Ectodermal cell (in vitro differentiated cells): ENCODE measurements at regions not wholly inside any gene's neighbourhood (a gene's known extent, or its start where the extent isn't known, plus 50 kb on each side); places are given as distances from the start of the nearest gene placed in this dataset.

Experiments
- H3K27ac ChIP-seq: 2 replicates; pipeline ENCODE4 v1.7.0; 2013; ENCODE audit warnings: mild to moderate bottlenecking, low read depth, low read length; ENCODE audit not compliant: insufficient read depth, poor library complexity, severe bottlenecking
- H3K27me3 ChIP-seq: 2 replicates; pipeline ENCODE4 v1.7.0; 2013; ENCODE audit warnings: mild to moderate bottlenecking, low read length; ENCODE audit not compliant: insufficient read depth, control insufficient read depth, poor library complexity, severe bottlenecking
- H3K36me3 ChIP-seq: one replicate; pipeline ENCODE4 v1.7.0; 2013; ENCODE audit warnings: low read length; ENCODE audit not compliant: control insufficient read depth, insufficient read depth
- H3K4me1 ChIP-seq: one replicate; pipeline ENCODE4 v1.7.0; 2013; ENCODE audit warnings: low read length; ENCODE audit not compliant: control insufficient read depth, insufficient read depth
- H3K4me3 ChIP-seq: 2 replicates; pipeline ENCODE4 v1.7.0; 2013; ENCODE audit warnings: low read depth, low read length, control low read depth; ENCODE audit not compliant: insufficient read depth
- H3K9me3 ChIP-seq: 2 replicates; pipeline ENCODE4 v1.7.0; 2013; ENCODE audit warnings: mild to moderate bottlenecking, low read length, moderate library complexity; ENCODE audit not compliant: control insufficient read depth
- WGBS, 2 experiments: methylation state at CpG; one replicate each; pipeline ENCODE4 v1.1.7; 2013; ENCODE audit warnings: missing lambda C conversion rate in 2 of 2; 5-methylcytosine and 5-hydroxymethylcytosine counted together

- Histone ChIP-seq H3K27ac (no peak overlapping the region), H3K9me3 (no peaks in the 10 kb centered on the region), H3K4me3 (no peak overlapping the region), H3K27me3 (no peaks in the 10 kb centered on the region), H3K36me3 (no peaks in the 10 kb centered on the region), H3K4me1 (no peaks in the 10 kb centered on the region)
- WGBS, 2 experiments = 91 to 100% methylated on average over 3 of the region's 3 CpGs
Observed at GRCh38 chr13:105547851-105548250, 987.6 kb downstream of the EFNB2 start.

- WGBS, 2 experiments = 76% methylated on average over 5 of the region's 5 CpGs
- no peaks in the 10 kb centered on the region for H3K36me3 ChIP-seq
Observed at GRCh38 chr13:105545811-105546210, 989.7 kb downstream of the EFNB2 start.

GRCh38 chr13:105543742-105544141, 991.7 kb downstream of the EFNB2 start:
- no peak overlapping the region for H3K27ac ChIP-seq
- WGBS, 2 experiments = 85 to 93% methylated on average over 1 to 2 of the region's 2 CpGs
- H3K4me3 ChIP-seq = no peak overlapping the region
- H3K4me1 ChIP-seq = no peaks in the 10 kb centered on the region
- H3K27me3 ChIP-seq = no peaks in the 10 kb centered on the region
- no peaks in the 10 kb centered on the region for H3K9me3 ChIP-seq
- H3K36me3 ChIP-seq = no peaks in the 10 kb centered on the region

More at GRCh38 chr13:105545811-105546210, 989.7 kb downstream of the EFNB2 start:
- Histone ChIP-seq H3K9me3 (no peaks in the 10 kb centered on the region), H3K4me3 (no peak overlapping the region), H3K27me3 (no peaks in the 10 kb centered on the region), H3K27ac (no peak overlapping the region), H3K4me1 (no peaks in the 10 kb centered on the region)

GRCh38 chr13:105541565-105541964, 993.9 kb downstream of the EFNB2 start:
- Histone ChIP-seq H3K4me3 (no peak overlapping the region), H3K27ac (no peak overlapping the region), H3K9me3 (no peaks in the 10 kb centered on the region), H3K4me1 (no peaks in the 10 kb centered on the region), H3K27me3 (no peaks in the 10 kb centered on the region), H3K36me3 (no peaks in the 10 kb centered on the region)
- 91 to 96% methylated on average over 2 of the region's 2 CpGs for WGBS, 2 experiments

- Histone ChIP-seq H3K27me3 (no peaks in the 10 kb centered on the region), H3K36me3 (no peaks in the 10 kb centered on the region), H3K27ac (no peak overlapping the region), H3K4me1 (no peaks in the 10 kb centered on the region), H3K9me3 (no peaks in the 10 kb centered on the region), H3K4me3 (no peak overlapping the region)
- 71 to 82% methylated on average over 4 of the region's 4 CpGs for WGBS, 2 experiments
Observed at GRCh38 chr13:105538346-105538745, 997.1 kb downstream of the EFNB2 start.

GRCh38 chr13:105537113-105537512, 998.3 kb downstream of the EFNB2 start:
- Histone ChIP-seq H3K27me3 (no peaks in the 10 kb centered on the region), H3K4me1 (no peaks in the 10 kb centered on the region), H3K36me3 (no peaks in the 10 kb centered on the region), H3K4me3 (no peak overlapping the region), H3K9me3 (no peaks in the 10 kb centered on the region), H3K27ac (no peak overlapping the region)
- 97 to 98% methylated on average over 2 to 3 of the region's 7 CpGs for WGBS, 2 experiments

GRCh38 chr13:105530468-105530867, 1005.0 kb downstream of the EFNB2 start:
- 94 to 100% methylated on average over 1 to 3 of the region's 3 CpGs for WGBS, 2 experiments
- no peak overlapping the region for H3K27ac ChIP-seq
- H3K27me3 ChIP-seq = no peaks in the 10 kb centered on the region
- H3K36me3 ChIP-seq = no peaks in the 10 kb centered on the region
- H3K4me1 ChIP-seq = no peaks in the 10 kb centered on the region
- no peaks in the 10 kb centered on the region for H3K9me3 ChIP-seq
- no peak overlapping the region for H3K4me3 ChIP-seq

- H3K36me3 ChIP-seq = no peaks in the 10 kb centered on the region
- no peak overlapping the region for H3K27ac ChIP-seq
- 95 to 98% methylated on average over 5 of the region's 5 CpGs for WGBS, 2 experiments
- H3K27me3 ChIP-seq = no peaks in the 10 kb centered on the region
- H3K4me3 ChIP-seq = no peak overlapping the region
- no peaks in the 10 kb centered on the region for H3K4me1 ChIP-seq
- H3K9me3 ChIP-seq = no peaks in the 10 kb centered on the region
Observed at GRCh38 chr13:105527127-105527526, 1008.3 kb downstream of the EFNB2 start.

- Histone ChIP-seq H3K9me3 (no peaks in the 10 kb centered on the region), H3K4me1 (no peaks in the 10 kb centered on the region), H3K4me3 (no peak overlapping the region), H3K36me3 (no peaks in the 10 kb centered on the region), H3K27me3 (no peaks in the 10 kb centered on the region), H3K27ac (no peak overlapping the region)
- no CpG with 5 or more reads among the region's 1 CpG for WGBS, 2 experiments
Observed at GRCh38 chr13:105519771-105520170, 1015.7 kb downstream of the EFNB2 start.

GRCh38 chr13:105518086-105518485, 1017.4 kb downstream of the EFNB2 start:
- H3K27ac ChIP-seq = no peak overlapping the region
- no peaks in the 10 kb centered on the region for H3K4me1 ChIP-seq
- WGBS, 2 experiments = 95 to 97% methylated on average over 4 of the region's 4 CpGs

GRCh38 chr13:105514401-105514800, 1021.1 kb downstream of the EFNB2 start:
- Histone ChIP-seq H3K36me3 (no peaks in the 10 kb centered on the region), H3K4me3 (no peak overlapping the region), H3K27me3 (no peaks in the 10 kb centered on the region), H3K9me3 (no peaks in the 10 kb centered on the region), H3K4me1 (no peaks in the 10 kb centered on the region), H3K27ac (no peak overlapping the region)
- WGBS, 2 experiments = 91 to 97% methylated on average over 4 of the region's 4 CpGs

More at GRCh38 chr13:105518086-105518485, 1017.4 kb downstream of the EFNB2 start:
- Histone ChIP-seq H3K9me3 (no peaks in the 10 kb centered on the region), H3K4me3 (no peak overlapping the region), H3K36me3 (no peaks in the 10 kb centered on the region), H3K27me3 (no peaks in the 10 kb centered on the region)
